H9 (cell line): ENCODE measurements at regions not wholly inside any gene's neighbourhood (a gene's known extent, or its start where the extent isn't known, plus 50 kb on each side); places are given as distances from the start of the nearest gene placed in this dataset.

Source experiments
- DNase-seq: peaks from one replicate; pipeline ENCODE4 v3.0.0-alpha.2; 2017
- H2AFZ ChIP-seq: one replicate; pipeline ENCODE4 v1.6.1; 2013; ENCODE audit warnings: mild to moderate bottlenecking, low read length, control low read depth, moderate library complexity
- H2AK5ac ChIP-seq: 2 replicates; pipeline ENCODE4 v1.6.1; 2013; ENCODE audit warnings: low read length, control low read depth, mixed read lengths; ENCODE audit not compliant: insufficient read length
- H2BK120ac ChIP-seq: one replicate; pipeline ENCODE4 v1.6.1; 2013; ENCODE audit warnings: low read depth, mild to moderate bottlenecking, low read length, control low read depth, inconsistent platforms; ENCODE audit not compliant: poor library complexity, severe bottlenecking
- H2BK12ac ChIP-seq: 2 replicates; pipeline ENCODE4 v1.6.1; 2013; ENCODE audit warnings: low read length, control low read depth, mixed read lengths, low read depth; ENCODE audit not compliant: insufficient read length
- H2BK15ac ChIP-seq: 2 replicates; pipeline ENCODE4 v1.6.1; 2013; ENCODE audit warnings: low read depth, low read length, control low read depth
- H2BK20ac ChIP-seq: one replicate; pipeline ENCODE4 v1.6.1; 2013; ENCODE audit warnings: low read depth, mild to moderate bottlenecking, low read length, control low read depth, inconsistent platforms; ENCODE audit not compliant: poor library complexity, severe bottlenecking
- H2BK5ac ChIP-seq: 2 replicates; pipeline ENCODE4 v1.6.1; 2013; ENCODE audit warnings: low read length, control low read depth, mixed read lengths; ENCODE audit not compliant: insufficient read length
- H3K14ac ChIP-seq: 2 replicates; pipeline ENCODE4 v1.6.1; 2013; ENCODE audit warnings: low read length, control low read depth; ENCODE audit not compliant: insufficient read depth
- H3K18ac ChIP-seq: 2 replicates; pipeline ENCODE4 v1.6.1; 2013; ENCODE audit warnings: low read depth, mild to moderate bottlenecking, mixed read lengths, low read length, control low read depth; ENCODE audit not compliant: insufficient read length
- H3K23ac ChIP-seq: 2 replicates; pipeline ENCODE4 v1.6.1; 2013; ENCODE audit warnings: low read length, control low read depth, mixed read lengths, low read depth; ENCODE audit not compliant: insufficient read length
- H3K23me2 ChIP-seq: 2 replicates; pipeline ENCODE4 v1.6.1; 2013; ENCODE audit warnings: low read depth, mild to moderate bottlenecking, mixed read lengths, low read length, control low read depth; ENCODE audit not compliant: insufficient read length, poor library complexity, severe bottlenecking
- H3K27ac ChIP-seq: 2 replicates; pipeline ENCODE4 v1.5.1; 2013; ENCODE audit warnings: low read length, control low read depth, mixed read lengths, low read depth; ENCODE audit not compliant: insufficient read length
- H3K27me3 ChIP-seq: 2 replicates; pipeline ENCODE4 v1.6.1; 2013; ENCODE audit warnings: low read length, control low read depth, inconsistent platforms; ENCODE audit not compliant: insufficient read depth
- H3K4ac ChIP-seq: 2 replicates; pipeline ENCODE4 v1.6.1; 2013; ENCODE audit warnings: low read depth, mild to moderate bottlenecking, control low read depth, inconsistent platforms, low read length, moderate library complexity
- H3K4me1 ChIP-seq: 2 replicates; pipeline ENCODE4 v1.6.1; 2013; ENCODE audit warnings: low read length, control low read depth, inconsistent platforms; ENCODE audit not compliant: insufficient read depth
- H3K4me2 ChIP-seq: 2 replicates; pipeline ENCODE4 v1.6.1; 2013; ENCODE audit warnings: low read length, control low read depth, mixed read lengths; ENCODE audit not compliant: insufficient read length, insufficient read depth
- H3K56ac ChIP-seq: 2 replicates; pipeline ENCODE4 v1.6.1; 2013; ENCODE audit warnings: low read depth, mild to moderate bottlenecking, mixed read lengths, low read length, control low read depth; ENCODE audit not compliant: insufficient read length
- H3K79me1 ChIP-seq: 2 replicates; pipeline ENCODE4 v1.6.1; 2013; ENCODE audit warnings: low read depth, mild to moderate bottlenecking, moderate library complexity, low read length, control low read depth, inconsistent platforms; ENCODE audit not compliant: insufficient read depth, poor library complexity, severe bottlenecking
- H3K79me2 ChIP-seq: 2 replicates; pipeline ENCODE4 v1.6.1; 2013; ENCODE audit warnings: low read length, control low read depth, inconsistent platforms; ENCODE audit not compliant: insufficient read depth
- H3K9ac ChIP-seq: 2 replicates; pipeline ENCODE4 v1.6.1; 2013; ENCODE audit warnings: low read length, control low read depth, mixed read lengths; ENCODE audit not compliant: insufficient read length; ENCODE audit errors: extremely low read depth
- H3K9me3 ChIP-seq: one replicate; pipeline ENCODE4 v1.6.1; 2013; ENCODE audit warnings: low read depth, low read length, inconsistent platforms; ENCODE audit not compliant: control insufficient read depth
- H3T11ph ChIP-seq: one replicate; pipeline ENCODE4 v1.6.1; 2013; ENCODE audit warnings: mild to moderate bottlenecking, low read length, control low read depth, inconsistent platforms
- H4K20me1 ChIP-seq: one replicate; pipeline ENCODE4 v1.6.1; 2013; ENCODE audit not compliant: control insufficient read depth, insufficient read length, insufficient read depth
- H4K5ac ChIP-seq: 2 replicates; pipeline ENCODE4 v1.6.1; 2013; ENCODE audit warnings: low read depth, mild to moderate bottlenecking, mixed read lengths, low read length, control low read depth; ENCODE audit not compliant: insufficient read length
- H4K8ac ChIP-seq: replicated peaks from 2 replicates; pipeline ENCODE4 v1.6.1; 2013; ENCODE audit warnings: low read length, control low read depth, mixed read lengths, low read depth; ENCODE audit not compliant: insufficient read length
- H4K91ac ChIP-seq: 2 replicates; pipeline ENCODE4 v1.6.1; 2013; ENCODE audit warnings: low read depth, mild to moderate bottlenecking, moderate library complexity, mixed read lengths, low read length, control low read depth; ENCODE audit not compliant: insufficient read length
- H3K27ac Mint-ChIP-seq, 3 experiments: 2 replicates in 2 of 3; 3 replicates in 1 of 3; pipeline ENCODE4 v1.8.0; 2020 to 2021; ENCODE audit warnings: mixed read lengths in 3 of 3, mild to moderate bottlenecking in 1 of 3, moderate library complexity in 1 of 3
- H3K27me3 Mint-ChIP-seq: 2 replicates; pipeline ENCODE4 v1.8.0; 2021; ENCODE audit warnings: low read depth, mild to moderate bottlenecking, moderate library complexity, mixed read lengths
- H3K36me3 Mint-ChIP-seq, 3 experiments: 2 replicates in 2 of 3; 3 replicates in 1 of 3; pipeline ENCODE4 v1.8.0; 2020 to 2021; ENCODE audit warnings: low read depth in 3 of 3, mixed read lengths in 3 of 3; ENCODE audit not compliant: insufficient read depth in 1 of 3
- H3K4me1 Mint-ChIP-seq, 2 experiments: 2 replicates each; pipeline ENCODE4 v1.8.0; 2020; ENCODE audit warnings: mixed read lengths in 2 of 2
- H3K4me3 Mint-ChIP-seq, 2 experiments: 2 replicates in 1 of 2; 3 replicates in 1 of 2; pipeline ENCODE4 v1.8.0; 2020 to 2021; ENCODE audit warnings: mild to moderate bottlenecking in 2 of 2, mixed read lengths in 2 of 2, moderate library complexity in 1 of 2
- H3K9me3 Mint-ChIP-seq, 2 experiments: 2 replicates in 1 of 2; 3 replicates in 1 of 2; pipeline ENCODE4 v1.8.0; 2020; ENCODE audit warnings: mild to moderate bottlenecking in 2 of 2, mixed read lengths in 2 of 2, moderate library complexity in 1 of 2
- CTCF ChIP-seq: fragments of 200-600 bp; sonication (generic); conservative IDR thresholded peaks from 3 replicates; pipeline ENCODE4 v1.8.0; 2021; ENCODE audit warnings: antibody characterized with exemption, mild to moderate bottlenecking
- WGBS: extraction: QIAGEN DNeasy Blood & Tissue Kit; methylation state at CpG from one replicate; pipeline ENCODE4 v1.1.7; 2013; ENCODE audit warnings: missing lambda C conversion rate, low lambda C conversion rate, mixed read lengths; ENCODE audit not compliant: insufficient read length; ENCODE audit errors: extremely low coverage; 5-methylcytosine and 5-hydroxymethylcytosine counted together

GRCh38 chr18:78101091-78101490 lies 851.4 kb downstream of the GALR1 start:
- Histone ChIP-seq H4K5ac (no peak overlapping the region), H3K79me1 (no peaks in the 10 kb centered on the region), H2AK5ac (no peak overlapping the region), H3K23ac (no peak overlapping the region), H3K4ac (no peak overlapping the region), H2BK15ac (no peak overlapping the region), H2BK5ac (no peak overlapping the region), H3K27ac (no peak overlapping the region), H3K18ac (no peak overlapping the region), H4K91ac (no peak overlapping the region), H4K20me1 (no peaks in the 10 kb centered on the region), H4K8ac (no peak overlapping the region), H3T11ph (no peak overlapping the region), H3K23me2 (no peaks in the 10 kb centered on the region), H3K9me3 (no peaks in the 10 kb centered on the region), H3K27me3 (no peaks in the 10 kb centered on the region), H3K79me2 (no peaks in the 10 kb centered on the region), H2BK12ac (no peak overlapping the region), H2BK20ac (no peak overlapping the region), H3K9ac (no peak overlapping the region), H3K56ac (no peak overlapping the region), H3K4me2 (no peak overlapping the region), H2AFZ (no peak overlapping the region), H3K4me1 (no peaks in the 10 kb centered on the region), H3K14ac (no peak overlapping the region), H2BK120ac (no peak overlapping the region)
- Mint-ChIP-seq H3K27ac (no peak overlapping the region), H3K27me3 (peaks cover 4% of the 10 kb centered on the region), H3K9me3 (peaks cover 19 to 28% of the 10 kb centered on the region in 2 experiments; a peak in 4 of 5 replicates), H3K4me1 (peaks cover 2 to 5% of the 10 kb centered on the region in 2 experiments; a peak in 3 of 4 replicates), H3K36me3 (peaks cover 0 to 16% (median 15%) of the 10 kb centered on the region in 3 experiments; a peak in 6 of 7 replicates), H3K4me3 (no peak overlapping the region)
- no peak for DNase-seq
- no CpG with 5 or more reads among the region's 9 CpGs for WGBS
- no peak for TF ChIP-seq CTCF
